ENCODE measurements at regions not wholly inside any gene's neighbourhood (a gene's known extent, or its start where the extent isn't known, plus 50 kb on each side); places are given as distances from the start of the nearest gene placed in this dataset.
A peak's percentile ranks its signal among the peaks of the same experiment; 100 is the strongest.
"Not testable (repeated sequence)": the region's sequence is repeated elsewhere in the genome, so short reads cannot be mapped to it uniquely, and the experiment has no call there.

GRCh38 chr9:65395121-65395520 lies 110.1 kb upstream of the FOXD4L5 start:
- not testable (repeated sequence) for H3K4me3 Mint-ChIP-seq; DNase-seq (ENCODE audit: low spot score in 2 of 2, unreplicated experiment in 2 of 2); H3K27ac Mint-ChIP-seq; H3K36me3 Mint-ChIP-seq; H3K27me3 Mint-ChIP-seq (ENCODE audit: low read depth); H3K4me1 Mint-ChIP-seq
- peaks cover 40% of the 10 kb centered on the region for H3K9me3 Mint-ChIP-seq

- peaks cover 41% of the 10 kb centered on the region for H3K9me3 Mint-ChIP-seq
- H3K4me3 Mint-ChIP-seq; H3K27ac Mint-ChIP-seq; H3K27me3 Mint-ChIP-seq (ENCODE audit: low read depth); H3K4me1 Mint-ChIP-seq; DNase-seq (ENCODE audit: low spot score in 2 of 2, unreplicated experiment in 2 of 2); H3K36me3 Mint-ChIP-seq: not testable (repeated sequence)
Measured at GRCh38 chr9:65393111-65393810, 108.3 kb upstream of the FOXD4L5 start.

- not testable (repeated sequence) for H3K4me3 Mint-ChIP-seq; H3K4me1 Mint-ChIP-seq; H3K27ac Mint-ChIP-seq; DNase-seq (ENCODE audit: low spot score in 2 of 2, unreplicated experiment in 2 of 2); H3K27me3 Mint-ChIP-seq (ENCODE audit: low read depth); H3K36me3 Mint-ChIP-seq
- peaks cover 38% of the 10 kb centered on the region for H3K9me3 Mint-ChIP-seq
Measured at GRCh38 chr9:65392611-65393010, 107.6 kb upstream of the FOXD4L5 start.

- not testable (repeated sequence) for H3K4me1 Mint-ChIP-seq, H3K36me3 Mint-ChIP-seq
- DNase-seq (ENCODE audit: low spot score in 2 of 2, unreplicated experiment in 2 of 2), result peak in 1 of 2 experiments; percentile 58
Measured at GRCh38 chr9:65389710-65390109, 104.7 kb upstream of the FOXD4L5 start.

GRCh38 chr9:65389216-65389615 lies 104.2 kb upstream of the FOXD4L5 start:
- not testable (repeated sequence) for H3K27me3 Mint-ChIP-seq (ENCODE audit: low read depth); H3K36me3 Mint-ChIP-seq; H3K4me3 Mint-ChIP-seq; H3K4me1 Mint-ChIP-seq; DNase-seq (ENCODE audit: low spot score in 2 of 2, unreplicated experiment in 2 of 2); H3K27ac Mint-ChIP-seq
- H3K9me3 Mint-ChIP-seq, result peaks cover 26% of the 10 kb centered on the region

More at GRCh38 chr9:65389710-65390109, 104.7 kb upstream of the FOXD4L5 start:
- not testable (repeated sequence) for H3K27me3 Mint-ChIP-seq (ENCODE audit: low read depth); H3K27ac Mint-ChIP-seq; H3K4me3 Mint-ChIP-seq
- peaks cover 29% of the 10 kb centered on the region for H3K9me3 Mint-ChIP-seq

GRCh38 chr9:65386699-65387098 lies 101.7 kb upstream of the FOXD4L5 start:
- DNase-seq (ENCODE audit: low spot score in 2 of 2, unreplicated experiment in 2 of 2), result peak; percentile 52 to 67
- H3K4me3 Mint-ChIP-seq, result peak overlapping the region; percentile 43
- H3K27ac Mint-ChIP-seq; H3K36me3 Mint-ChIP-seq; H3K4me1 Mint-ChIP-seq; H3K27me3 Mint-ChIP-seq (ENCODE audit: low read depth): not testable (repeated sequence)
- peaks cover 22% of the 10 kb centered on the region for H3K9me3 Mint-ChIP-seq

- not testable (repeated sequence) for H3K27me3 Mint-ChIP-seq (ENCODE audit: low read depth); H3K4me3 Mint-ChIP-seq; H3K27ac Mint-ChIP-seq; H3K36me3 Mint-ChIP-seq; DNase-seq (ENCODE audit: low spot score in 2 of 2, unreplicated experiment in 2 of 2); H3K4me1 Mint-ChIP-seq
- peaks cover 22% of the 10 kb centered on the region for H3K9me3 Mint-ChIP-seq
Measured at GRCh38 chr9:65386191-65386590, 101.2 kb upstream of the FOXD4L5 start.

- peaks cover 17% of the 10 kb centered on the region for H3K9me3 Mint-ChIP-seq
- H3K36me3 Mint-ChIP-seq; H3K4me3 Mint-ChIP-seq; H3K27ac Mint-ChIP-seq; DNase-seq (ENCODE audit: low spot score in 2 of 2, unreplicated experiment in 2 of 2); H3K27me3 Mint-ChIP-seq (ENCODE audit: low read depth); H3K4me1 Mint-ChIP-seq: not testable (repeated sequence)
Measured at GRCh38 chr9:65385655-65386024, 100.6 kb upstream of the FOXD4L5 start.

GRCh38 chr9:65384759-65385654 lies 100.0 kb upstream of the FOXD4L5 start:
- not testable (repeated sequence) for H3K4me1 Mint-ChIP-seq; H3K27ac Mint-ChIP-seq; DNase-seq (ENCODE audit: low spot score in 2 of 2, unreplicated experiment in 2 of 2); H3K4me3 Mint-ChIP-seq; H3K36me3 Mint-ChIP-seq; H3K27me3 Mint-ChIP-seq (ENCODE audit: low read depth)
- peaks cover 17% of the 10 kb centered on the region for H3K9me3 Mint-ChIP-seq

- not testable (repeated sequence) for DNase-seq (ENCODE audit: low spot score in 2 of 2, unreplicated experiment in 2 of 2); H3K36me3 Mint-ChIP-seq; H3K27me3 Mint-ChIP-seq (ENCODE audit: low read depth); H3K4me1 Mint-ChIP-seq; H3K4me3 Mint-ChIP-seq; H3K27ac Mint-ChIP-seq
- peaks cover 13% of the 10 kb centered on the region for H3K9me3 Mint-ChIP-seq
Measured at GRCh38 chr9:65384066-65384465, 99.1 kb upstream of the FOXD4L5 start.

GRCh38 chr9:65383646-65384045 lies 98.6 kb upstream of the FOXD4L5 start:
- H3K27ac Mint-ChIP-seq; DNase-seq (ENCODE audit: low spot score in 2 of 2, unreplicated experiment in 2 of 2); H3K36me3 Mint-ChIP-seq; H3K4me1 Mint-ChIP-seq; H3K27me3 Mint-ChIP-seq (ENCODE audit: low read depth); H3K4me3 Mint-ChIP-seq: not testable (repeated sequence)
- H3K9me3 Mint-ChIP-seq, result peaks cover 13% of the 10 kb centered on the region

- DNase-seq (ENCODE audit: low spot score in 2 of 2, unreplicated experiment in 2 of 2); H3K27ac Mint-ChIP-seq; H3K36me3 Mint-ChIP-seq; H3K27me3 Mint-ChIP-seq (ENCODE audit: low read depth); H3K4me3 Mint-ChIP-seq; H3K4me1 Mint-ChIP-seq: not testable (repeated sequence)
- peaks cover 13% of the 10 kb centered on the region for H3K9me3 Mint-ChIP-seq
Measured at GRCh38 chr9:65382701-65383318, 97.8 kb upstream of the FOXD4L5 start.
